A549 (cell line): ENCODE measurements at regions not wholly inside any gene's neighbourhood (a gene's known extent, or its start where the extent isn't known, plus 50 kb on each side); places are given as distances from the start of the nearest gene placed in this dataset.

Experiments
- ATAC-seq, 2 experiments: fragments of 200-7000 bp in 1 of 2; fragments of >200 bp in 1 of 2; cut with Nextera tagmentation in 1 of 2; cut with Tn5 transposase in 1 of 2; 3 replicates each; pipeline versions ENCODE4 v1.8.0 to v1.9.1; 2018 to 2020; ENCODE audit warnings: mild to moderate bottlenecking in 1 of 2, moderate library complexity in 1 of 2
- CTCF ChIA-PET: fragments of 300-600 bp; sonication (Branson Sonifier 250); formaldehyde crosslinking; extraction: SDS; loops from one replicate; lab custom pipeline; 2021; ENCODE audit warnings: antibody characterized with exemption, inconsistent platforms; lab: Yijun Ruan, JAX
- POLR2A ChIA-PET: fragments of 350-600 bp; formaldehyde crosslinking; extraction: SDS; loops from one replicate; lab custom pipeline; 2021; ENCODE audit warnings: antibody characterized with exemption, inconsistent platforms; lab: Yijun Ruan, JAX
- DNase-seq, 2 experiments: peaks; one replicate each; pipeline versions ENCODE4 v3.0.0 to v3.0.0-alpha.2; 2011 to 2016; ENCODE audit warnings: low read depth in 1 of 2, low spot score in 1 of 2
- FAIRE-seq: peaks from 2 replicates; lab custom pipeline; 2011; peaks lifted over from hg19 to GRCh38; lab: Jason Lieb, UNC
- H3K27ac ChIP-seq, 2 experiments: fragments of >200 bp; sonication (Bioruptor Twin); formaldehyde crosslinking; 3 replicates each; pipeline ENCODE4 v1.5.1; 2016 to 2017
- H3K4me1 ChIP-seq: fragments of >200 bp; sonication (Bioruptor Twin); formaldehyde crosslinking; 3 replicates; pipeline ENCODE4 v1.6.1; 2016
- H3K4me2 ChIP-seq: fragments of >200 bp; sonication (Bioruptor Twin); formaldehyde crosslinking; 3 replicates; pipeline ENCODE4 v1.6.1; 2016
- H3K4me3 ChIP-seq: fragments of >200 bp; sonication (Bioruptor Twin); formaldehyde crosslinking; 3 replicates; pipeline ENCODE4 v1.5.1; 2016
- H3K9me3 ChIP-seq: fragments of >200 bp; sonication (Bioruptor Twin); formaldehyde crosslinking; 3 replicates; pipeline ENCODE4 v1.6.1; 2016
- CHD2 ChIP-seq: fragments of 150-350 bp; IDR thresholded peaks from 2 replicates; pipeline ENCODE4 v1.6.1; 2014; ENCODE audit warnings: low read length; ENCODE audit not compliant: partially characterized antibody
- CHD4 ChIP-seq: fragments of 200-600 bp; sonication (generic); IDR thresholded peaks from 2 replicates; pipeline ENCODE4 v1.6.1; 2016; ENCODE audit warnings: antibody characterized with exemption, mild to moderate bottlenecking, borderline replicate concordance
- EHMT2 ChIP-seq: fragments of 200-600 bp; sonication (generic); IDR thresholded peaks from 2 replicates; pipeline ENCODE4 v1.6.1; 2016; ENCODE audit warnings: antibody characterized with exemption, low read depth, mild to moderate bottlenecking, moderate library complexity
- EP300 ChIP-seq, 2 experiments: fragments of >200 bp; sonication (Bioruptor Twin); formaldehyde crosslinking; IDR thresholded peaks; 2 replicates in 1 of 2; 3 replicates in 1 of 2; pipeline ENCODE4 v1.6.1; 2016 to 2017
- FOSB ChIP-seq: fragments of 250-450 bp; sonication (Bioruptor Pico); IDR thresholded peaks from 2 replicates; pipeline ENCODE4 v1.5.0; 2020; ENCODE audit warnings: mild to moderate bottlenecking, moderate library complexity
- FOSL2 ChIP-seq, 2 experiments: fragments of 450-650 bp in 1 of 2; fragments of >200 bp in 1 of 2; sonication (Bioruptor Twin) in 1 of 2; formaldehyde crosslinking; IDR thresholded peaks; 2 replicates each; pipeline versions ENCODE4 v1.5.0 to v1.6.1; 2016 to 2020; ENCODE audit warnings: mild to moderate bottlenecking in 1 of 2, moderate library complexity in 1 of 2
- HEYL ChIP-seq: fragments of 250-450 bp; sonication (Bioruptor Pico); IDR thresholded peaks from 2 replicates; pipeline ENCODE4 v1.8.0; 2021; ENCODE audit warnings: mild to moderate bottlenecking, moderate library complexity
- HOXB13 ChIP-seq: fragments of 250-450 bp; sonication (Bioruptor Pico); IDR thresholded peaks from 2 replicates; pipeline ENCODE4 v1.5.0; 2020; ENCODE audit warnings: low read depth, mild to moderate bottlenecking, moderate library complexity
- JUN ChIP-seq, 2 experiments: fragments of >200 bp; sonication (Bioruptor Twin); formaldehyde crosslinking; IDR thresholded peaks; 2 replicates in 1 of 2; 3 replicates in 1 of 2; pipeline ENCODE4 v1.6.1; 2016 to 2017
- JUNB ChIP-seq: fragments of >200 bp; sonication (Bioruptor Twin); formaldehyde crosslinking; IDR thresholded peaks from 2 replicates; pipeline ENCODE4 v1.6.1; 2016
- KDM5A ChIP-seq: fragments of 200-600 bp; sonication (generic); IDR thresholded peaks from 2 replicates; pipeline ENCODE4 v1.6.1; 2016; ENCODE audit warnings: antibody characterized with exemption, mild to moderate bottlenecking
- MAZ ChIP-seq: fragments of 150-350 bp; IDR thresholded peaks from 2 replicates; pipeline ENCODE4 v1.6.1; 2014; ENCODE audit warnings: antibody characterized with exemption, low read depth, low read length, borderline replicate concordance
- NPAS2 ChIP-seq: fragments of 250-450 bp; sonication (Bioruptor Pico); IDR thresholded peaks from 2 replicates; pipeline ENCODE4 v1.8.0; 2022; ENCODE audit warnings: mild to moderate bottlenecking, moderate library complexity, borderline replicate concordance
- NR3C1 ChIP-seq: fragments of >200 bp; sonication (Bioruptor Twin); formaldehyde crosslinking; IDR thresholded peaks from 3 replicates; pipeline ENCODE4 v1.6.1; 2017
- PHF8 ChIP-seq: fragments of 200-600 bp; sonication (generic); IDR thresholded peaks from 2 replicates; pipeline ENCODE4 v1.6.1; 2016; ENCODE audit warnings: low read depth, mild to moderate bottlenecking, antibody characterized with exemption, moderate library complexity, borderline replicate concordance
- RARB ChIP-seq: fragments of 250-450 bp; sonication (Bioruptor Pico); IDR thresholded peaks from 2 replicates; pipeline ENCODE4 v1.8.0; 2021; ENCODE audit warnings: mild to moderate bottlenecking, moderate library complexity
- RNF2 ChIP-seq: fragments of 200-600 bp; sonication (generic); IDR thresholded peaks from 2 replicates; pipeline ENCODE4 v1.6.1; 2016; ENCODE audit warnings: low read depth, mild to moderate bottlenecking, antibody characterized with exemption, moderate library complexity, borderline replicate concordance
- TP53 ChIP-seq: fragments of 250-450 bp; sonication (Bioruptor Pico); IDR thresholded peaks from 2 replicates; pipeline ENCODE4 v1.5.0; 2021; ENCODE audit warnings: mild to moderate bottlenecking, moderate library complexity
- ZFP36 ChIP-seq: fragments of 450-650 bp; IDR thresholded peaks from 2 replicates; pipeline ENCODE4 v1.6.1; 2014; ENCODE audit warnings: borderline replicate concordance; ENCODE audit not compliant: partially characterized antibody
- ZNF302 ChIP-seq: fragments of 250-450 bp; sonication (Bioruptor Pico); IDR thresholded peaks from 2 replicates; pipeline ENCODE4 v1.9.0; 2021; ENCODE audit warnings: inconsistent platforms, mild to moderate bottlenecking, moderate library complexity
- ZSCAN20 ChIP-seq: fragments of 250-450 bp; sonication (Bioruptor Pico); IDR thresholded peaks from 2 replicates; pipeline ENCODE4 v1.8.0; 2022; ENCODE audit warnings: mild to moderate bottlenecking, moderate library complexity
- WGBS: methylation state at CpG from one replicate; pipeline ENCODE4 v1.1.6; 2017; ENCODE audit errors: missing lambda C conversion rate; 5-methylcytosine and 5-hydroxymethylcytosine counted together
- TF ChIP-seq, protein P1 (sequence below): fragments of >200 bp; sonication (Bioruptor Twin); formaldehyde crosslinking; IDR thresholded peaks from 2 replicates; pipeline ENCODE4 v1.6.1; 2016
- TF ChIP-seq, protein P2 (sequence below): fragments of 250-450 bp; sonication (Bioruptor Pico); IDR thresholded peaks from 2 replicates; pipeline ENCODE4 v1.5.0; 2021; ENCODE audit warnings: mild to moderate bottlenecking, moderate library complexity, borderline replicate concordance

DNA sequence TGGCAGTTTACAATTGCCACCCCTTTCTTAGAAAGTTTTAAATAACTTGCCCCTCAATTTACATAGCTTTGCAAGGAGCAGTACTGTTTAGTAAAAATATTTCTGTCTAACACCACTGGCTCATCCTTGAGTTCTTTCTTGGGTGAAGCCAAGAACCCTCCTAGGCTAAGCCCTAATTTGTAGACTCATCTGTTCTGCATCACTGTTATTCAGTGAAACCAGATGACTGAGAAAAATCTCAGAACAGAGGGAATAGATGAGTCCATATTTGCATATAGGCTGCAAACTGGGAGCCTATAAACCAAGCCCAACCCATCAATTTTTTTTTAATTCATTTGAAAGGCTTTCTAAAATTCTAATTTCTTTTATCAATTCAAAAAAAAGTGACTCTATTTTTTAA, 161.4 kb upstream of the TFPI start:
- FAIRE-seq (no peak), ATAC-seq (no peak), DNase-seq (no peak)
- H3K27ac ChIP-seq: no peak overlapping the region
- H3K4me2 ChIP-seq: no peak overlapping the region
- POLR2A ChIA-PET: no interaction called here
- no peak for TF ChIP-seq FOSL2 (IDR thresholded peaks at IDR 0.05)
- TF ChIP-seq FOSL2 (CRISPR knock-in tag; IDR thresholded peaks at IDR 0.05): no peak
- TF ChIP-seq ZFP36: no peak
- no peak for TF ChIP-seq PHF8
- TF ChIP-seq JUN (IDR thresholded peaks at IDR 0.05): no peak
- no peak for TF ChIP-seq ZSCAN20 (CRISPR knock-in tag)
- TF ChIP-seq JUNB: no peak
- no peak for TF ChIP-seq FOSB (CRISPR knock-in tag)
- TF ChIP-seq TP53 (CRISPR knock-in tag): no peak
- TF ChIP-seq NR3C1: no peak
- H3K4me1 ChIP-seq: no peaks in the 10 kb centered on the region
- H3K4me3 ChIP-seq: no peak overlapping the region
- CTCF ChIA-PET: no interaction called here
- no peaks in the 10 kb centered on the region for H3K9me3 ChIP-seq

DNA sequence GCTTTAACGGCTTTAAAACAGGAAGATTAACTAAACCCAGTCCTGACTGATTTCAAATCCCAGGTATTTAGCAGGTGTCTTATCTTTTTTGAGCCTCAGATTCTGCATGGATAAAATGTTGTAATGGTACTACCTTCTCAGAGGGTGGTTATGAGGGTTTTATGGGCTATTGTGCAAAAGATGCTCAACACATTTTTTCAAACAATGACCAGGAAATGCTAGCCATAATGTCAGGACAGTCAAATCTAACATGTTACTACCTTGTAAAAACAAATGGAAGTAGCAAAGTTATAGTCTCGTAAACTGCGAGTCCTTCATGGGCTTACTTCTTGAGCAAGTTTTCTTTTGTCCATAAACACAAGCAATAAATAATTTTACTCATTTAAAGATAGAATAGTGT, 162.1 kb upstream of the TFPI start:
- no peak for TF ChIP-seq CHD4
- TF ChIP-seq ZSCAN20 (CRISPR knock-in tag): no peak
- TF ChIP-seq HEYL (CRISPR knock-in tag): no peak
- no peak for TF ChIP-seq NPAS2 (CRISPR knock-in tag)
- ChIA-PET POLR2A (no interaction called here), CTCF (interaction anchor here (0.6 kb wide), 1 partner anchor 989 kb away, joined by 5 read pairs; no protein-coding TSS in a partner anchor)
- ATAC-seq: no peak
- no peaks in the 10 kb centered on the region for H3K9me3 ChIP-seq
- H3K4me2 ChIP-seq: no peak overlapping the region
- no peak for DNase-seq
- no peaks in the 10 kb centered on the region for H3K4me1 ChIP-seq
- no peak overlapping the region for H3K4me3 ChIP-seq
- no peak for FAIRE-seq
- 75% methylated on average over 3 of the region's 3 CpGs for WGBS
- no peak overlapping the region for H3K27ac ChIP-seq

DNA sequence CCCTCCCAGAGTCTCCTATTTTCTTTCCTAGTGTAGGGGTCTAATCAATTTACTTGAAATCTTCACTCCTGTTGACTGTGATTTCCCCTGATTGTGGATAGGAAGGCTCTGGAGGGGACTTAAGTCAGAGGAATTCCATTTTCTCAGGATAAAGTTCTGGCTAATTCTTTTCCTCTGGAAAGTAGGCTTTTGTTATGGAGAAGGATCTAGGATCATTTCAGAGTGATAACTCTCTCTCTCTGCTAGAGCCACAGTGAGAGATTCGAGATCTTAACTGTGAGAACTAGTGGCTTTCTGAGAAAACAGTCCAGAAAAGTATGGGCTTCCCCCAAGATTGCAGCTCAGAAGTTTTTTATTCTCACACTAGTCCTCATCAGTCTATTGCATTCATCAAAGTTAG, 163.9 kb upstream of the TFPI start:
- ATAC-seq: no peak
- TF ChIP-seq EP300 (IDR thresholded peaks at IDR 0.05) (no peak), FOSB (CRISPR knock-in tag) (no peak), EHMT2 (no peak), RNF2 (no peak), HOXB13 (CRISPR knock-in tag) (no peak), ZNF302 (CRISPR knock-in tag) (no peak), RARB (no peak), CHD2 (no peak), NPAS2 (CRISPR knock-in tag) (no peak), ZSCAN20 (CRISPR knock-in tag) (no peak), KDM5A (no peak), MAZ (no peak)
- TF ChIP-seq, protein P1, sequence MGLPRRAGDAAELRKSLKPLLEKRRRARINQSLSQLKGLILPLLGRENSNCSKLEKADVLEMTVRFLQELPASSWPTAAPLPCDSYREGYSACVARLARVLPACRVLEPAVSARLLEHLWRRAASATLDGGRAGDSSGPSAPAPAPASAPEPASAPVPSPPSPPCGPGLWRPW: no peak
- TF ChIP-seq, protein P2, sequence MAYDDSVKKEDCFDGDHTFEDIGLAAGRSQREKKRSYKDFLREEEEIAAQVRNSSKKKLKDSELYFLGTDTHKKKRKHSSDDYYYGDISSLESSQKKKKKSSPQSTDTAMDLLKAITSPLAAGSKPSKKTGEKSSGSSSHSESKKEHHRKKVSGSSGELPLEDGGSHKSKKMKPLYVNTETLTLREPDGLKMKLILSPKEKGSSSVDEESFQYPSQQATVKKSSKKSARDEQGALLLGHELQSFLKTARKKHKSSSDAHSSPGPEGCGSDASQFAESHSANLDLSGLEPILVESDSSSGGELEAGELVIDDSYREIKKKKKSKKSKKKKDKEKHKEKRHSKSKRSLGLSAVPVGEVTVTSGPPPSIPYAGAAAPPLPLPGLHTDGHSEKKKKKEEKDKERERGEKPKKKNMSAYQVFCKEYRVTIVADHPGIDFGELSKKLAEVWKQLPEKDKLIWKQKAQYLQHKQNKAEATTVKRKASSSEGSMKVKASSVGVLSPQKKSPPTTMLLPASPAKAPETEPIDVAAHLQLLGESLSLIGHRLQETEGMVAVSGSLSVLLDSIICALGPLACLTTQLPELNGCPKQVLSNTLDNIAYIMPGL (CRISPR knock-in tag): no peak
- TF ChIP-seq, all 56 proteins: peak for 0
- ChIA-PET CTCF (no interaction called here), POLR2A (no interaction called here)
- FAIRE-seq (no peak), DNase-seq (no peak)
- no peak overlapping the region for H3K4me2 ChIP-seq
- H3K4me1 ChIP-seq: no peaks in the 10 kb centered on the region
- no peak overlapping the region for H3K27ac ChIP-seq
- 25% methylated on average over 1 of the region's 1 CpG for WGBS
- no peak overlapping the region for H3K4me3 ChIP-seq
- no peaks in the 10 kb centered on the region for H3K9me3 ChIP-seq
